H9 (cell line): ENCODE measurements at regions not wholly inside any gene's neighbourhood (a gene's known extent, or its start where the extent isn't known, plus 50 kb on each side); places are given as distances from the start of the nearest gene placed in this dataset.

ENCODE experiments used
- DNase-seq: peaks from one replicate; pipeline ENCODE4 v3.0.0-alpha.2; 2017
- H2AFZ ChIP-seq: one replicate; pipeline ENCODE4 v1.6.1; 2013; ENCODE audit warnings: mild to moderate bottlenecking, low read length, control low read depth, moderate library complexity
- H2AK5ac ChIP-seq: 2 replicates; pipeline ENCODE4 v1.6.1; 2013; ENCODE audit warnings: low read length, control low read depth, mixed read lengths; ENCODE audit not compliant: insufficient read length
- H2BK120ac ChIP-seq: one replicate; pipeline ENCODE4 v1.6.1; 2013; ENCODE audit warnings: low read depth, mild to moderate bottlenecking, low read length, control low read depth, inconsistent platforms; ENCODE audit not compliant: poor library complexity, severe bottlenecking
- H2BK12ac ChIP-seq: 2 replicates; pipeline ENCODE4 v1.6.1; 2013; ENCODE audit warnings: low read length, control low read depth, mixed read lengths, low read depth; ENCODE audit not compliant: insufficient read length
- H2BK15ac ChIP-seq: 2 replicates; pipeline ENCODE4 v1.6.1; 2013; ENCODE audit warnings: low read depth, low read length, control low read depth
- H2BK20ac ChIP-seq: one replicate; pipeline ENCODE4 v1.6.1; 2013; ENCODE audit warnings: low read depth, mild to moderate bottlenecking, low read length, control low read depth, inconsistent platforms; ENCODE audit not compliant: poor library complexity, severe bottlenecking
- H2BK5ac ChIP-seq: 2 replicates; pipeline ENCODE4 v1.6.1; 2013; ENCODE audit warnings: low read length, control low read depth, mixed read lengths; ENCODE audit not compliant: insufficient read length
- H3K14ac ChIP-seq: 2 replicates; pipeline ENCODE4 v1.6.1; 2013; ENCODE audit warnings: low read length, control low read depth; ENCODE audit not compliant: insufficient read depth
- H3K18ac ChIP-seq: 2 replicates; pipeline ENCODE4 v1.6.1; 2013; ENCODE audit warnings: low read depth, mild to moderate bottlenecking, mixed read lengths, low read length, control low read depth; ENCODE audit not compliant: insufficient read length
- H3K23ac ChIP-seq: 2 replicates; pipeline ENCODE4 v1.6.1; 2013; ENCODE audit warnings: low read length, control low read depth, mixed read lengths, low read depth; ENCODE audit not compliant: insufficient read length
- H3K23me2 ChIP-seq: 2 replicates; pipeline ENCODE4 v1.6.1; 2013; ENCODE audit warnings: low read depth, mild to moderate bottlenecking, mixed read lengths, low read length, control low read depth; ENCODE audit not compliant: insufficient read length, poor library complexity, severe bottlenecking
- H3K27ac ChIP-seq: 2 replicates; pipeline ENCODE4 v1.5.1; 2013; ENCODE audit warnings: low read length, control low read depth, mixed read lengths, low read depth; ENCODE audit not compliant: insufficient read length
- H3K27me3 ChIP-seq: 2 replicates; pipeline ENCODE4 v1.6.1; 2013; ENCODE audit warnings: low read length, control low read depth, inconsistent platforms; ENCODE audit not compliant: insufficient read depth
- H3K4ac ChIP-seq: 2 replicates; pipeline ENCODE4 v1.6.1; 2013; ENCODE audit warnings: low read depth, mild to moderate bottlenecking, control low read depth, inconsistent platforms, low read length, moderate library complexity
- H3K4me1 ChIP-seq: 2 replicates; pipeline ENCODE4 v1.6.1; 2013; ENCODE audit warnings: low read length, control low read depth, inconsistent platforms; ENCODE audit not compliant: insufficient read depth
- H3K4me2 ChIP-seq: 2 replicates; pipeline ENCODE4 v1.6.1; 2013; ENCODE audit warnings: low read length, control low read depth, mixed read lengths; ENCODE audit not compliant: insufficient read length, insufficient read depth
- H3K56ac ChIP-seq: 2 replicates; pipeline ENCODE4 v1.6.1; 2013; ENCODE audit warnings: low read depth, mild to moderate bottlenecking, mixed read lengths, low read length, control low read depth; ENCODE audit not compliant: insufficient read length
- H3K79me1 ChIP-seq: 2 replicates; pipeline ENCODE4 v1.6.1; 2013; ENCODE audit warnings: low read depth, mild to moderate bottlenecking, moderate library complexity, low read length, control low read depth, inconsistent platforms; ENCODE audit not compliant: insufficient read depth, poor library complexity, severe bottlenecking
- H3K79me2 ChIP-seq: 2 replicates; pipeline ENCODE4 v1.6.1; 2013; ENCODE audit warnings: low read length, control low read depth, inconsistent platforms; ENCODE audit not compliant: insufficient read depth
- H3K9ac ChIP-seq: 2 replicates; pipeline ENCODE4 v1.6.1; 2013; ENCODE audit warnings: low read length, control low read depth, mixed read lengths; ENCODE audit not compliant: insufficient read length; ENCODE audit errors: extremely low read depth
- H3K9me3 ChIP-seq: one replicate; pipeline ENCODE4 v1.6.1; 2013; ENCODE audit warnings: low read depth, low read length, inconsistent platforms; ENCODE audit not compliant: control insufficient read depth
- H3T11ph ChIP-seq: one replicate; pipeline ENCODE4 v1.6.1; 2013; ENCODE audit warnings: mild to moderate bottlenecking, low read length, control low read depth, inconsistent platforms
- H4K20me1 ChIP-seq: one replicate; pipeline ENCODE4 v1.6.1; 2013; ENCODE audit not compliant: control insufficient read depth, insufficient read length, insufficient read depth
- H4K5ac ChIP-seq: 2 replicates; pipeline ENCODE4 v1.6.1; 2013; ENCODE audit warnings: low read depth, mild to moderate bottlenecking, mixed read lengths, low read length, control low read depth; ENCODE audit not compliant: insufficient read length
- H4K8ac ChIP-seq: replicated peaks from 2 replicates; pipeline ENCODE4 v1.6.1; 2013; ENCODE audit warnings: low read length, control low read depth, mixed read lengths, low read depth; ENCODE audit not compliant: insufficient read length
- H4K91ac ChIP-seq: 2 replicates; pipeline ENCODE4 v1.6.1; 2013; ENCODE audit warnings: low read depth, mild to moderate bottlenecking, moderate library complexity, mixed read lengths, low read length, control low read depth; ENCODE audit not compliant: insufficient read length
- H3K27ac Mint-ChIP-seq, 3 experiments: 2 replicates in 2 of 3; 3 replicates in 1 of 3; pipeline ENCODE4 v1.8.0; 2020 to 2021; ENCODE audit warnings: mixed read lengths in 3 of 3, mild to moderate bottlenecking in 1 of 3, moderate library complexity in 1 of 3
- H3K27me3 Mint-ChIP-seq: 2 replicates; pipeline ENCODE4 v1.8.0; 2021; ENCODE audit warnings: low read depth, mild to moderate bottlenecking, moderate library complexity, mixed read lengths
- H3K36me3 Mint-ChIP-seq, 3 experiments: 2 replicates in 2 of 3; 3 replicates in 1 of 3; pipeline ENCODE4 v1.8.0; 2020 to 2021; ENCODE audit warnings: low read depth in 3 of 3, mixed read lengths in 3 of 3; ENCODE audit not compliant: insufficient read depth in 1 of 3
- H3K4me1 Mint-ChIP-seq, 2 experiments: 2 replicates each; pipeline ENCODE4 v1.8.0; 2020; ENCODE audit warnings: mixed read lengths in 2 of 2
- H3K4me3 Mint-ChIP-seq, 2 experiments: 2 replicates in 1 of 2; 3 replicates in 1 of 2; pipeline ENCODE4 v1.8.0; 2020 to 2021; ENCODE audit warnings: mild to moderate bottlenecking in 2 of 2, mixed read lengths in 2 of 2, moderate library complexity in 1 of 2
- H3K9me3 Mint-ChIP-seq, 2 experiments: 2 replicates in 1 of 2; 3 replicates in 1 of 2; pipeline ENCODE4 v1.8.0; 2020; ENCODE audit warnings: mild to moderate bottlenecking in 2 of 2, mixed read lengths in 2 of 2, moderate library complexity in 1 of 2
- WGBS: extraction: QIAGEN DNeasy Blood & Tissue Kit; methylation state at CpG from one replicate; pipeline ENCODE4 v1.1.7; 2013; ENCODE audit warnings: missing lambda C conversion rate, low lambda C conversion rate, mixed read lengths; ENCODE audit not compliant: insufficient read length; ENCODE audit errors: extremely low coverage; 5-methylcytosine and 5-hydroxymethylcytosine counted together
- TF ChIP-seq, protein P1 (sequence below): fragments of 200-600 bp; sonication (generic); conservative IDR thresholded peaks from 3 replicates; pipeline ENCODE4 v1.8.0; 2021; ENCODE audit warnings: antibody characterized with exemption, mild to moderate bottlenecking

DNA sequence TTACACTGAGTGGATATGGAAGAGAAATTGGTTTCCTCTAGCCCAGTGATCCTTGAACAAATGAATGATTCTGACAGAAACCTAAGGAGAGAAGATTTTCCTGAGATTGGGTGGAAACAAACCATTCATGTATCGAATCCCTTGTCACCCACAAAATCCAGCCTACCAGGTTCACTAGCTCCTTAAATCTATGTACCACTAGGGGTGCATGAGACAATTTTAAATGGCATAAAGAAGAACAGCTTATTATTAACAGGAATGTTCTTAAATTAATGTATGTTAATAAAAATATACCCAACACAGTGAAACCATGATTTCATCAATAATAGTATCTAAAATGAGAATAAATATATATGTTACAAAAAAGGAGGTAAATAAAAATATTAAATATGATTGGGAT is 118.4 kb upstream of the LNX1 start:
- Histone ChIP-seq H3K23ac (no peak overlapping the region), H3K4me2 (no peak overlapping the region), H3K27ac (no peak overlapping the region), H2BK120ac (no peak overlapping the region), H4K5ac (no peak overlapping the region), H3K79me2 (no peaks in the 10 kb centered on the region), H2BK12ac (no peak overlapping the region), H3K27me3 (no peaks in the 10 kb centered on the region), H3K18ac (no peak overlapping the region), H2BK20ac (no peak overlapping the region), H3K79me1 (no peaks in the 10 kb centered on the region), H3K4me1 (no peaks in the 10 kb centered on the region), H4K91ac (no peak overlapping the region), H2BK15ac (no peak overlapping the region), H4K8ac (no peak overlapping the region), H3T11ph (no peak overlapping the region), H3K14ac (no peak overlapping the region), H2BK5ac (no peak overlapping the region), H3K4ac (no peak overlapping the region), H2AFZ (no peak overlapping the region), H4K20me1 (no peaks in the 10 kb centered on the region), H3K9ac (no peak overlapping the region), H3K9me3 (no peaks in the 10 kb centered on the region), H3K56ac (no peak overlapping the region), H2AK5ac (no peak overlapping the region), H3K23me2 (no peaks in the 10 kb centered on the region)
- Mint-ChIP-seq H3K4me1 (peaks cover 0 to 3% of the 10 kb centered on the region in 2 experiments; a peak in 1 of 4 replicates), H3K4me3 (no peak overlapping the region), H3K27me3 (no peaks in the 10 kb centered on the region), H3K36me3 (no peaks in the 10 kb centered on the region), H3K9me3 (no peaks in the 10 kb centered on the region), H3K27ac (no peak overlapping the region)
- TF ChIP-seq, protein P1, sequence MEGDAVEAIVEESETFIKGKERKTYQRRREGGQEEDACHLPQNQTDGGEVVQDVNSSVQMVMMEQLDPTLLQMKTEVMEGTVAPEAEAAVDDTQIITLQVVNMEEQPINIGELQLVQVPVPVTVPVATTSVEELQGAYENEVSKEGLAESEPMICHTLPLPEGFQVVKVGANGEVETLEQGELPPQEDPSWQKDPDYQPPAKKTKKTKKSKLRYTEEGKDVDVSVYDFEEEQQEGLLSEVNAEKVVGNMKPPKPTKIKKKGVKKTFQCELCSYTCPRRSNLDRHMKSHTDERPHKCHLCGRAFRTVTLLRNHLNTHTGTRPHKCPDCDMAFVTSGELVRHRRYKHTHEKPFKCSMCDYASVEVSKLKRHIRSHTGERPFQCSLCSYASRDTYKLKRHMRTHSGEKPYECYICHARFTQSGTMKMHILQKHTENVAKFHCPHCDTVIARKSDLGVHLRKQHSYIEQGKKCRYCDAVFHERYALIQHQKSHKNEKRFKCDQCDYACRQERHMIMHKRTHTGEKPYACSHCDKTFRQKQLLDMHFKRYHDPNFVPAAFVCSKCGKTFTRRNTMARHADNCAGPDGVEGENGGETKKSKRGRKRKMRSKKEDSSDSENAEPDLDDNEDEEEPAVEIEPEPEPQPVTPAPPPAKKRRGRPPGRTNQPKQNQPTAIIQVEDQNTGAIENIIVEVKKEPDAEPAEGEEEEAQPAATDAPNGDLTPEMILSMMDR: peak; percentile 35
- no peak for DNase-seq
- no CpG with 5 or more reads among the region's 1 CpG for WGBS
